Mesenchymal stem cell (in vitro differentiated cells and primary cell): ENCODE measurements at regions not wholly inside any gene's neighbourhood (a gene's known extent, or its start where the extent isn't known, plus 50 kb on each side); places are given as distances from the start of the nearest gene placed in this dataset.

ENCODE experiments used
- DNase-seq: peaks from one replicate; pipeline ENCODE4 v3.0.0-alpha.2; 2013
- H2AFZ ChIP-seq: one replicate; pipeline ENCODE4 v1.6.1; 2013; ENCODE audit warnings: low read depth, mild to moderate bottlenecking, control low read depth, inconsistent platforms, low read length, moderate library complexity
- H2AK5ac ChIP-seq: 2 replicates; pipeline ENCODE4 v1.6.1; 2013; ENCODE audit warnings: low read length, moderate library complexity, mild to moderate bottlenecking, inconsistent platforms; ENCODE audit not compliant: severe bottlenecking
- H2BK120ac ChIP-seq: one replicate; pipeline ENCODE4 v1.6.1; 2013; ENCODE audit warnings: low read depth, mild to moderate bottlenecking, inconsistent platforms, low read length, moderate library complexity
- H2BK12ac ChIP-seq, 2 experiments: one replicate each; pipeline ENCODE4 v1.6.1; 2013; ENCODE audit warnings: inconsistent platforms in 2 of 2, low read length in 2 of 2, mild to moderate bottlenecking in 2 of 2, moderate library complexity in 2 of 2, control low read depth in 1 of 2
- H2BK15ac ChIP-seq: one replicate; pipeline ENCODE4 v1.6.1; 2013; ENCODE audit warnings: mild to moderate bottlenecking, low read depth, inconsistent platforms; ENCODE audit not compliant: poor library complexity, severe bottlenecking
- H2BK5ac ChIP-seq: 2 replicates; pipeline ENCODE4 v1.6.1; 2013; ENCODE audit warnings: low read depth, mild to moderate bottlenecking, low read length, control low read depth, inconsistent platforms; ENCODE audit not compliant: poor library complexity, severe bottlenecking
- H3K14ac ChIP-seq, 2 experiments: one replicate each; pipeline ENCODE4 v1.6.1; 2013; ENCODE audit warnings: inconsistent platforms in 2 of 2, low read length in 2 of 2, control low read depth in 1 of 2, mild to moderate bottlenecking in 1 of 2, moderate library complexity in 1 of 2
- H3K18ac ChIP-seq, 2 experiments: one replicate each; pipeline ENCODE4 v1.6.1; 2013; ENCODE audit warnings: inconsistent platforms in 2 of 2, low read length in 2 of 2, control low read depth in 1 of 2, low read depth in 1 of 2, mild to moderate bottlenecking in 1 of 2
- H3K23ac ChIP-seq, 2 experiments: one replicate each; pipeline ENCODE4 v1.6.1; 2013; ENCODE audit warnings: inconsistent platforms in 2 of 2, low read length in 2 of 2, mild to moderate bottlenecking in 2 of 2, moderate library complexity in 2 of 2, control low read depth in 1 of 2
- H3K27ac ChIP-seq: 2 replicates; pipeline ENCODE4 v1.5.1; 2013; ENCODE audit warnings: mild to moderate bottlenecking, moderate library complexity, low read length, control low read depth, inconsistent platforms; ENCODE audit not compliant: poor library complexity, severe bottlenecking
- H3K27me3 ChIP-seq, 2 experiments: 2 replicates each; pipeline versions ENCODE4 v1.6.1 to v1.7.0; 2013; ENCODE audit warnings: low read length in 2 of 2, mild to moderate bottlenecking in 2 of 2, moderate library complexity in 2 of 2, control low read depth in 1 of 2, inconsistent platforms in 1 of 2; ENCODE audit not compliant: control insufficient read depth in 1 of 2, insufficient read depth in 1 of 2
- H3K36me3 ChIP-seq, 2 experiments: 2 replicates each; pipeline versions ENCODE4 v1.6.1 to v1.7.0; 2013; ENCODE audit warnings: low read length in 2 of 2, control low read depth in 1 of 2, inconsistent platforms in 1 of 2, low read depth in 1 of 2, mild to moderate bottlenecking in 1 of 2; ENCODE audit not compliant: insufficient read depth in 2 of 2, control insufficient read depth in 1 of 2
- H3K4ac ChIP-seq, 2 experiments: one replicate each; pipeline ENCODE4 v1.6.1; 2013; ENCODE audit warnings: inconsistent platforms in 2 of 2, low read length in 2 of 2, mild to moderate bottlenecking in 2 of 2, moderate library complexity in 2 of 2, control low read depth in 1 of 2, low read depth in 1 of 2
- H3K4me1 ChIP-seq: 2 replicates; pipeline ENCODE4 v1.6.1; 2013; ENCODE audit warnings: low read depth, low read length, control low read depth; ENCODE audit not compliant: control insufficient read depth, insufficient read depth
- H3K4me2 ChIP-seq: 2 replicates; pipeline ENCODE4 v1.6.1; 2013; ENCODE audit warnings: low read length, mild to moderate bottlenecking, inconsistent platforms; ENCODE audit not compliant: poor library complexity, severe bottlenecking
- H3K4me3 ChIP-seq, 2 experiments: 2 replicates each; pipeline versions ENCODE4 v1.5.1 to v1.7.0; 2013; ENCODE audit warnings: low read length in 2 of 2, mild to moderate bottlenecking in 2 of 2, control low read depth in 1 of 2, low read depth in 1 of 2; ENCODE audit not compliant: insufficient read depth in 1 of 2
- H3K79me1 ChIP-seq: replicated peaks from 2 replicates; pipeline ENCODE4 v1.6.1; 2013; ENCODE audit warnings: mild to moderate bottlenecking, control low read depth, low read length, inconsistent platforms; ENCODE audit not compliant: poor library complexity, severe bottlenecking
- H3K9ac ChIP-seq: 2 replicates; pipeline ENCODE4 v1.7.0; 2013; ENCODE audit warnings: mild to moderate bottlenecking, low read length, moderate library complexity
- H3K9me3 ChIP-seq: 2 replicates; pipeline ENCODE4 v1.7.0; 2013; ENCODE audit warnings: mild to moderate bottlenecking, low read length; ENCODE audit not compliant: control insufficient read depth
- H4K8ac ChIP-seq: one replicate; pipeline ENCODE4 v1.6.1; 2013; ENCODE audit warnings: inconsistent platforms, mild to moderate bottlenecking, low read length, moderate library complexity
- H4K91ac ChIP-seq: one replicate; pipeline ENCODE4 v1.6.1; 2013; ENCODE audit warnings: mild to moderate bottlenecking, low read length, inconsistent platforms
- WGBS: methylation state at CpG from one replicate; pipeline ENCODE4 v1.1.7; 2013; ENCODE audit warnings: mixed read lengths; 5-methylcytosine and 5-hydroxymethylcytosine counted together

DNA sequence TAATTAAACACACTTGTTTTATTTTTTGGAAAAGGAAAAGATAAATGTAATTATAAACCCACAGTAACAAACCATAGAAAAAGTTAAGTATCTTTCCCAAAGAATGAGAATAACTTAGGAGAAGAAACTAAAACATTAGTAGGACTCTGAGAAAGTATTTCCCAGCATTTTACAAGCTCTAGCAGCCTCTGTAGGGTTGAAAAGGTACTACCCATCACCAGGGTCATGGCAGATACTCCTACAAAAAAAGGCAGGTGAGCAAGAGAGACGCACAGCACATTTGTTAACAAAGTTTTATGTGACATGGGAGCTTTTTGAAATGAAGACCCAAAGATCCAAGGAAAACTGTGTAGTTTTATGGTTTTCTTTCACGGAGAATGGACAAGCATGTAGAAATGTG is 77.7 kb upstream of the FAM169A start:
- 75% methylated on average over 2 of the region's 2 CpGs for WGBS

DNA sequence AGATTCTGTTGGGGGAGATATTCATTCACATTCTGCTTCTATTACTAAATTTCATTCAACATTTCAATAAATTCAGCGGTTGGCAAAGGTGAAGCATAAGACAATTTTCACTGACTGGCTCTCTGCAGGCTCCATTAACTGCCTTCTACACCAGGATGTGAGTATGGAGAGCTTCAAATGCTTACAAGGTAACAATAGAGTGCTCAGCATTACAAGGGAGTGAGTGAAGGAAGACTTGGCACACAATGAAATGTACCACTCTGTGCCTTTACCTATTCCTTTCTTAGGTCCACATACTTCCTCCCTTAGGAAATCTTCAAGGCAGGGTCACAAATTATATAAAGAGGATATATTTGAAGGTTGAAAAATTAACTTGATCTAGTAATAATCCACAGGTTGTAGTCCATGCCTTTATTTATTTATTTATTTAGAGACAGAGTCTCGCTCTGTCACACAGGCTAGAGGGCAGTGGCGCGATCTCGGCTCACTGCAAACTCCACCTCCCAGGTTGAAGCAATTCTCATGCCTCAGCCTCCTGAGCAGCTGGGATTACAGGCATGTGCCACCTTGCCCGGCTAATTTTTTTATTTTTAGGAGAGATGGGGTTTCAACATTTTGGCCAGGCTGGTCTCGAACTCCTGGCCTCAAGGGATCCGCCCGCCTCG is 76.6 kb upstream of the FAM169A start:
- Histone ChIP-seq H3K14ac (no peak overlapping the region), H2BK120ac (no peak overlapping the region), H3K18ac (no peak overlapping the region), H3K23ac (no peak overlapping the region), H4K91ac (no peak overlapping the region), H3K9me3 (no peaks in the 10 kb centered on the region), H3K79me1 (no peaks in the 10 kb centered on the region), H3K27ac (no peak overlapping the region), H2BK5ac (no peak overlapping the region), H2BK12ac (no peak overlapping the region), H2AFZ (no peak overlapping the region), H4K8ac (no peak overlapping the region), H3K9ac (no peak overlapping the region), H3K4me1 (peaks cover under 1% of the 10 kb centered on the region), H3K4me2 (no peak overlapping the region), H2BK15ac (no peak overlapping the region), H3K27me3 (peaks cover 0 to 6% of the 10 kb centered on the region in 2 experiments), H3K36me3 (no peaks in the 10 kb centered on the region), H3K4me3 (no peak overlapping the region), H3K4ac (no peak overlapping the region), H2AK5ac (no peak overlapping the region)
- 93% methylated on average over 6 of the region's 10 CpGs for WGBS
- DNase-seq = no peak

More for the DNA sequence above, 77.7 kb upstream of the FAM169A start:
- Histone ChIP-seq H2BK15ac (no peak overlapping the region), H2BK5ac (no peak overlapping the region), H2BK12ac (no peak overlapping the region), H3K9ac (no peak overlapping the region), H3K4me3 (no peak overlapping the region), H3K18ac (no peak overlapping the region), H3K79me1 (no peaks in the 10 kb centered on the region), H3K4ac (no peak overlapping the region), H4K8ac (no peak overlapping the region), H3K27ac (no peak overlapping the region), H4K91ac (no peak overlapping the region), H3K14ac (no peak overlapping the region), H3K36me3 (no peaks in the 10 kb centered on the region), H3K4me1 (peaks cover 10% of the 10 kb centered on the region), H2BK120ac (no peak overlapping the region), H3K9me3 (no peaks in the 10 kb centered on the region), H2AK5ac (no peak overlapping the region), H3K23ac (no peak overlapping the region), H3K4me2 (no peak overlapping the region), H2AFZ (no peak overlapping the region), H3K27me3 (peaks cover 0 to 6% of the 10 kb centered on the region in 2 experiments)
- DNase-seq = no peak

DNA sequence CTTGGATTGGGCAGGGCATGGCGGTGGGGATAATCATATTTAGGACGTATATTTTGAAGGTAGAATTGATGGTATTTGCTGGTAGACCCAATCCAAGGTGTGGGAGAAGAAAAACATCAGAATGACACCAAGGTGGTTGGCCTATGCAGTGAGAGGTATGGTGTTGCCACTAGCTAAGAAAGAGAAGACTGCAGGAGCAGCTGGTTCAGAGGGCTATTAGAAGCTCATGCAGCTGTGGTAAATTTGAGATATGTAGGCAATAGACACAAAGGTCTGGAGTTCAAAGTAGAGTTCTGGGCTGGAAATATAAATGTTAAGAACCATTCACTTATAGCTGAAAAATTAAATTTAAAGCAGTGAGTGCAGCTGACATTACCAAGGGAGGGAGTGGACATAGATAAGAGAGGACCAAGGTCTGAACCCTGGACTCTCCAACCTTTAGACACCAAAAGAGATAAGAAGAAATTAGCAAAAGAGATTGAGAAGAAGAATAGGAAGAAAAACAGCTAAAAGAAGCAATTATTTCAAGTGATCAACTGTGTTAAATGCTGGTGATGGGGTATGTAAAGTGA is 74.7 kb upstream of the FAM169A start:
- Histone ChIP-seq H3K4me1 (no peaks in the 10 kb centered on the region), H3K9me3 (no peaks in the 10 kb centered on the region), H3K79me1 (no peaks in the 10 kb centered on the region), H3K36me3 (no peaks in the 10 kb centered on the region), H3K9ac (no peak overlapping the region), H2AFZ (no peak overlapping the region), H4K91ac (no peak overlapping the region), H2BK12ac (no peak overlapping the region), H3K4me2 (peak overlapping the region; percentile 3), H2BK15ac (no peak overlapping the region), H3K4ac (no peak overlapping the region), H3K14ac (no peak overlapping the region), H3K4me3 (no peak overlapping the region), H3K27ac (no peak overlapping the region), H3K27me3 (peaks cover 0 to 6% of the 10 kb centered on the region in 2 experiments), H3K23ac (no peak overlapping the region), H3K18ac (no peak overlapping the region), H2BK120ac (no peak overlapping the region), H4K8ac (no peak overlapping the region), H2BK5ac (no peak overlapping the region), H2AK5ac (no peak overlapping the region)
- DNase-seq = no peak
- 89% methylated on average over 2 of the region's 2 CpGs for WGBS

DNA sequence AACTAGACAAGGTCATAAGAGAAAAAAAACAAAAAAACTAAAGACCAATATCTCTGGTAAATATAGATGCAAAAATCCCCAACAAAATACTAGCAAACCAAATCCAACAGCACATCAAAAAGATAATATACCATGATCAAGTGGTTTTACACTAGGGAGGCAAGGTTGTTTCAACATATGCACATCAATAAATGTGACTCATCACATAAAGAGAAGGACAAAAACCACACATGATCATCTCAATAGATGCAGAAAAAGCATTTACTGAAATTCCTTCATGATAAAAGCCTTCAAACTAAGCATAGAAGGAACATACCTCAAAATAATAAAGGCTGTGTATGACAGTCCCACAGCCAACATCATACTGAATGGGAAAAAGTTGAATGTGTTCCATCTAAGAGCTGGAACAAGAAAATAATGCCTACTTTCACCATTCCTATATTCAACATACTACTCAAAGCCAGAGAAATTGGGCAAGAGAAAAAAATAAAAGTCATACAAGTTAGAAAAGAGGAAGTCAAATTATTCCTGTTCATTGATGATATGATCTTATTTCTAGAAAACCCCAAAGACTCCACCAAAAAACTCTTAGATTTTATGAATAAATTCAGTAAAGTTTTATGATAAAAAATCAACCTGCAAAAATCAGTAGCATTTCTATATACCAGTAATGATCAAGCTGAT is 72.2 kb upstream of the FAM169A start:
- no peak overlapping the region for H3K9ac ChIP-seq
- no peak overlapping the region for H2BK15ac ChIP-seq
- no peak overlapping the region for H3K4me2 ChIP-seq
- no peak overlapping the region for H2AFZ ChIP-seq
- no peak overlapping the region for H2AK5ac ChIP-seq
- no peak overlapping the region for H4K8ac ChIP-seq
- no peak overlapping the region for H3K27ac ChIP-seq
- H3K36me3 ChIP-seq = no peaks in the 10 kb centered on the region
- H3K9me3 ChIP-seq = no peaks in the 10 kb centered on the region
- H3K23ac ChIP-seq = no peak overlapping the region
- H2BK5ac ChIP-seq = no peak overlapping the region
- no peaks in the 10 kb centered on the region for H3K27me3 ChIP-seq
- no peak overlapping the region for H3K14ac ChIP-seq
- H4K91ac ChIP-seq = no peak overlapping the region
- no peaks in the 10 kb centered on the region for H3K79me1 ChIP-seq
- H2BK120ac ChIP-seq = no peak overlapping the region
- no peak for DNase-seq
- peaks cover 4% of the 10 kb centered on the region for H3K4me1 ChIP-seq
- H3K18ac ChIP-seq = no peak overlapping the region
- no peak overlapping the region for H3K4ac ChIP-seq
- H2BK12ac ChIP-seq = no peak overlapping the region
- H3K4me3 ChIP-seq = no peak overlapping the region
